Cardiac muscle cell (in vitro differentiated cells and primary cell): ENCODE measurements at regions not wholly inside any gene's neighbourhood (a gene's known extent, or its start where the extent isn't known, plus 50 kb on each side); places are given as distances from the start of the nearest gene placed in this dataset.

ENCODE experiments used
- DNase-seq, 2 donors: peaks; one replicate each; pipeline versions ENCODE4 v3.0.0 to v3.0.0-alpha.2; 2010 to 2017; ENCODE audit warnings: low read depth in 1 of 2, low spot score in 1 of 2
- H3K27ac ChIP-seq: fragments of 200-600 bp; sonication (generic); 2 replicates; pipeline ENCODE4 v1.5.1; 2016
- H3K27me3 ChIP-seq: fragments of 200-600 bp; sonication (generic); 2 replicates; pipeline ENCODE4 v1.6.0; 2016; ENCODE audit warnings: control low read depth
- H3K36me3 ChIP-seq: fragments of 200-600 bp; sonication (generic); 2 replicates; pipeline ENCODE4 v1.5.1; 2016; ENCODE audit warnings: control low read depth
- H3K4me1 ChIP-seq: fragments of 200-600 bp; sonication (generic); 2 replicates; pipeline ENCODE4 v1.8.1; 2017; ENCODE audit warnings: low read depth, mild to moderate bottlenecking, mixed run types
- H3K4me3 ChIP-seq: fragments of 200-600 bp; sonication (generic); 2 replicates; pipeline ENCODE4 v1.5.1; 2016; ENCODE audit warnings: mild to moderate bottlenecking
- H3K9me3 ChIP-seq: fragments of 200-600 bp; sonication (generic); 2 replicates; pipeline ENCODE4 v1.5.1; 2017; ENCODE audit warnings: low read depth, mild to moderate bottlenecking, control low read depth
- TF ChIP-seq, protein P1 (sequence below): IDR thresholded peaks from 2 replicates; pipeline ENCODE4 v1.5.1; 2012; ENCODE audit warnings: low read depth, mild to moderate bottlenecking, low read length

DNA sequence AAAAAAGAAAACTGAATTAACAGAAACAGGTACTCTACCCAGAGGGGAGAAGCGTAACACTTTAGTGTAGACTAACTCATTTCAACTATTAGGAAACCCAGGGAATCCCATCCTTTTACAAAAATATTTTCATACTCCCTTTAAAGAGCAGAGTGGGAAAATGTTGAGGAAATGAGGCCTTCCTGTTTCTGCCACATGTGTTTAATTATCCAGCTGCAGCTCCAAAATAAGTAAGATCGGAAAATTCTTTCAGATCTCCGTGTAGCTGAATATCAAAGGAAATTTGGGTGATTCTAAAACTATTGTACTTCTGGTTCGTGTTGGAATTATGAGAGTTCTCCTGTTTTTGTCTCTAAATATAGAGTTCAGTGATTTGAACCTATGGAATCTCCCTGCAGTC is 58.0 kb upstream of the CAV2 start:
- Histone ChIP-seq H3K36me3 (no peaks in the 10 kb centered on the region), H3K9me3 (no peaks in the 10 kb centered on the region), H3K27me3 (no peaks in the 10 kb centered on the region), H3K27ac (no peak overlapping the region), H3K4me1 (no peaks in the 10 kb centered on the region), H3K4me3 (no peak overlapping the region)
- TF ChIP-seq, protein P1, sequence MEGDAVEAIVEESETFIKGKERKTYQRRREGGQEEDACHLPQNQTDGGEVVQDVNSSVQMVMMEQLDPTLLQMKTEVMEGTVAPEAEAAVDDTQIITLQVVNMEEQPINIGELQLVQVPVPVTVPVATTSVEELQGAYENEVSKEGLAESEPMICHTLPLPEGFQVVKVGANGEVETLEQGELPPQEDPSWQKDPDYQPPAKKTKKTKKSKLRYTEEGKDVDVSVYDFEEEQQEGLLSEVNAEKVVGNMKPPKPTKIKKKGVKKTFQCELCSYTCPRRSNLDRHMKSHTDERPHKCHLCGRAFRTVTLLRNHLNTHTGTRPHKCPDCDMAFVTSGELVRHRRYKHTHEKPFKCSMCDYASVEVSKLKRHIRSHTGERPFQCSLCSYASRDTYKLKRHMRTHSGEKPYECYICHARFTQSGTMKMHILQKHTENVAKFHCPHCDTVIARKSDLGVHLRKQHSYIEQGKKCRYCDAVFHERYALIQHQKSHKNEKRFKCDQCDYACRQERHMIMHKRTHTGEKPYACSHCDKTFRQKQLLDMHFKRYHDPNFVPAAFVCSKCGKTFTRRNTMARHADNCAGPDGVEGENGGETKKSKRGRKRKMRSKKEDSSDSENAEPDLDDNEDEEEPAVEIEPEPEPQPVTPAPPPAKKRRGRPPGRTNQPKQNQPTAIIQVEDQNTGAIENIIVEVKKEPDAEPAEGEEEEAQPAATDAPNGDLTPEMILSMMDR = no peak
- DNase-seq = peak in 1 of 2 donors; percentile 63

DNA sequence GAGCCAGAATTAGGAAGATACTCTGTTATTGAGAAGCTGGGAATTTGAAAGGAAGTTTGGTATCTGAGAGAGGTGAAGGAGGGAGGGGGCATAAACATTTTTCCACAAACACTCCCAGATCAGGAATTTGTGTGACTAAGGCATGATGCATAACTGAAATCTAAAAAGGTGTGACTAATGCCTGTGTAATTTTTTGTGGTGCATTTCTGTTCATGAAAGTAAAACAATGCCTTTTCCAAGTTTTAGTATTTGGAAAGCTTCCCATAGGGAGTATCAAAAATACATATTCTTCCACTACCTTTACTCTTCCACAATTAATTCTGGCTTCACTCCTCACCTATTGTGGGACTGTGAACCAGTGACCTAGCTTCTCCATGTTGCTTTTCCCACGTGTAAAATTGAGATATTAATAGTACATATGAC is 56.4 kb upstream of the CAV2 start:
- no peaks in the 10 kb centered on the region for H3K4me1 ChIP-seq
- DNase-seq = peak in 1 of 2 donors; percentile 93
- no peak overlapping the region for H3K27ac ChIP-seq
- no peaks in the 10 kb centered on the region for H3K36me3 ChIP-seq
- H3K27me3 ChIP-seq = no peaks in the 10 kb centered on the region
- TF ChIP-seq, protein P1 = no peak
- no peaks in the 10 kb centered on the region for H3K9me3 ChIP-seq
- H3K4me3 ChIP-seq = no peak overlapping the region

DNA sequence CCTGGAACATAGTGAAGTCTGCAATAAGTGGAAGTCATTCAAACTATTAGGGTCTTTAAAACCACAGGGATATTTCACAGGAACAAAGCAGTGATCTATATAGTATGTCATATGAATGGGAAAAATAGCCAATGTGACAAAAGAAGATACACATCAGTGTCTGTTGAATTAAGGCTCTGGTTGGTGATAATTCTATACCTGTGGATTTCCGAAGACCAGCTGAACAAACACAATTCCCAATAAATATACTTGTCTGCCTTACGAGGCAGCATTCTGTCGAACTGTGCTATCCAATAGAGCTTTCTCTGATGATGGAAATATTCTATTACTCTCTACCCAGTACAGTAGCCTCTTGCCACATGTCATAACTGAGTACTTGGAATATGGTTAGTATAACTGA is 55.9 kb upstream of the CAV2 start:
- H3K27me3 ChIP-seq = no peaks in the 10 kb centered on the region
- DNase-seq = no peak
- no peaks in the 10 kb centered on the region for H3K9me3 ChIP-seq
- no peaks in the 10 kb centered on the region for H3K4me1 ChIP-seq
- TF ChIP-seq, protein P1 = no peak
- H3K4me3 ChIP-seq = no peak overlapping the region
- no peaks in the 10 kb centered on the region for H3K36me3 ChIP-seq
- H3K27ac ChIP-seq = no peak overlapping the region

DNA sequence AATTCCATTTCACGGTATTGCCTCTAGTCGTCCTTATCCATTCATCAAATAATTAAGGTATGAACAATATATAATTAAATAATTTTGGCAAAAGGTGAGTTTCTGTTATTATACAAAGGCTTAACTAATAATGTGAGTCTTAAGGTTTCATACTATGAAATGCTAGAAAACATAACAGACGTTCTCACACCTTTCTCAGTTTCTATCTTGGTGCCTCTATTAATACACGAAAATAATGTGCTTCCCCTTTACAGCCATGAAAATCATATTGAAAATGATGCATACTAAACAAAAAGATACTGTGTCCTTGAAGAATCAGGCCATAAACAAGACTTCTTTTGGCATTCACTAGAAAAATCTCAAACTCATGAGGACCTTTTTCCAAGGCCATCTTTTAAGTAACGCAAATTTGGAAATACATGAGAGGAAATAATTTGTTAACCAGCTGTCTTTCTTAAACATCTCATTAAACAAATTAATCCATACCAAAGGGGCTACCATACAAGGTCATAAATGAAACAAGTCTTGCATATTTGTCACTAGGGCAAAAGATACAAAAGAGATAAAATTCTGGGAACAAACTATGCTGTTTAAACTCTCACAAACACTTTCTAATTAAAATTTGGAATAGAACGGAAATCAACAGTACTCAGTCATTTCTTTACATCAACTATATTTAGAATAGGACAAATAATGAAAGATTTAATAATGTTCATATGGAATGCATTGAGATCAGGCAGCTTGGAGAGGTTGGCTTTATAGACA is 53.9 kb upstream of the CAV2 start:
- no peak overlapping the region for H3K4me3 ChIP-seq
- no peak for DNase-seq
- TF ChIP-seq, protein P1 = no peak
- H3K27me3 ChIP-seq = no peaks in the 10 kb centered on the region
- no peak overlapping the region for H3K27ac ChIP-seq
- H3K9me3 ChIP-seq = no peaks in the 10 kb centered on the region
- no peaks in the 10 kb centered on the region for H3K36me3 ChIP-seq
- H3K4me1 ChIP-seq = peaks cover 5% of the 10 kb centered on the region

DNA sequence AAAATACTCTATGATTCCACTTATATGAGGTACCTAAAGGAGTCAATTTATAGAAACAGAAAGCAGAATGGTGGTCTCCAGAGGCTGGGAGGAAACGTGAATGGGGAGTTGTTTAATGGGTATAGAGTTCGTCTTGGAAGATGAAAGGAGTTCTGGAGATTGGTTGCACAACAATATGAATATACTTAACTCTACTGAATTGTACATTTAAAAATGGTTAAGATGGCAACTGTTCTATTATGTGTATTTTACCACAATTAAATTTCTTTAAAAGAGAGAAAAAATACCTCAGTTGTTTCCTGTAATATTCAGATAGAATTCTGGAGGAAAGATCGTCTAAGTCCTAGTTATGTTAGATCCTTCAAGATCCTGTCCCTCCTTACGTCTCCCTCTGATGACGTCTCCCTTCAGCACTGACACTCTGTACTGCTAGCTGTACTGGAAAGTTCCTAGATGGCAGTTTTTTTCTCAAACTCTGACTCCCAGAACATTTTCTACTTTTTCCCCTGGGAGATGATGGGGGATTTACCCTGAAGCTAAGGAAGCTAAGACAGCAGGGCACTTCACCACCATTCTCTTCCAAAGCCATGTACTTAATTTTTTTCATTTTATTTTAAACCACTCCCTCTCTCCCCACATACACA is 53.2 kb upstream of the CAV2 start:
- Histone ChIP-seq H3K4me1 (peaks cover 5% of the 10 kb centered on the region), H3K4me3 (no peak overlapping the region), H3K27ac (no peak overlapping the region), H3K36me3 (no peaks in the 10 kb centered on the region), H3K9me3 (no peaks in the 10 kb centered on the region), H3K27me3 (no peaks in the 10 kb centered on the region)
- peak in 1 of 2 donors; percentile 78 for DNase-seq
- TF ChIP-seq, protein P1 = no peak
